Activated CD8-positive, alpha-beta memory T cell treated with anti-CD3 and anti-CD28 coated beads, Interleukin-2, amount 10 ng/mL, durations not matched to agents 7 days and 5 days (primary cell): ENCODE measurements at regions not wholly inside any gene's neighbourhood (a gene's known extent, or its start where the extent isn't known, plus 50 kb on each side); places are given as distances from the start of the nearest gene placed in this dataset.
A peak's percentile ranks its signal among the peaks of the same experiment; 100 is the strongest.
"Not testable (repeated sequence)": the region's sequence is repeated elsewhere in the genome, so short reads cannot be mapped to it uniquely, and the experiment has no call there.

Source experiments
- ATAC-seq: fragments of 150-1000 bp; cut with Tn5 transposase; one replicate; pipeline ENCODE4 v1.10.0; 2021; ENCODE audit warnings: moderate library complexity
- CTCF ChIA-PET: fragments of 350-600 bp; sonication (Branson Sonifier 250); formaldehyde crosslinking; loops from one replicate; lab custom pipeline; 2021; ENCODE audit warnings: antibody characterized with exemption; lab: Charles Lee
- DNase-seq: peaks from one replicate; pipeline ENCODE4 v3.0.0-alpha.2; 2020
- H3K27ac Mint-ChIP-seq: one replicate; pipeline ENCODE4 v1.8.0; 2021; ENCODE audit warnings: mild to moderate bottlenecking, mixed read lengths
- H3K27me3 Mint-ChIP-seq: one replicate; pipeline ENCODE4 v1.8.0; 2021; ENCODE audit warnings: mixed read lengths
- H3K36me3 Mint-ChIP-seq: one replicate; pipeline ENCODE4 v1.8.0; 2021; ENCODE audit warnings: mild to moderate bottlenecking, mixed read lengths
- H3K4me1 Mint-ChIP-seq: one replicate; pipeline ENCODE4 v1.8.0; 2021; ENCODE audit warnings: mixed read lengths
- H3K4me3 Mint-ChIP-seq: one replicate; pipeline ENCODE4 v1.8.0; 2021; ENCODE audit warnings: mild to moderate bottlenecking, moderate library complexity, mixed read lengths
- H3K9me3 Mint-ChIP-seq: one replicate; pipeline ENCODE4 v1.8.0; 2022; ENCODE audit warnings: low read depth, mixed read lengths

GRCh38 chrX:150201391-150201790 lies 161.7 kb upstream of the MAMLD1 start:
- H3K27me3 Mint-ChIP-seq = no peaks in the 10 kb centered on the region
- ATAC-seq (no peak), DNase-seq (peak; percentile 26)
- H3K27ac Mint-ChIP-seq = no peak overlapping the region
- CTCF ChIA-PET = no interaction called here
- no peaks in the 10 kb centered on the region for H3K9me3 Mint-ChIP-seq
- H3K36me3 Mint-ChIP-seq = no peaks in the 10 kb centered on the region
- no peak overlapping the region for H3K4me3 Mint-ChIP-seq
- peaks cover 19% of the 10 kb centered on the region for H3K4me1 Mint-ChIP-seq

DNA sequence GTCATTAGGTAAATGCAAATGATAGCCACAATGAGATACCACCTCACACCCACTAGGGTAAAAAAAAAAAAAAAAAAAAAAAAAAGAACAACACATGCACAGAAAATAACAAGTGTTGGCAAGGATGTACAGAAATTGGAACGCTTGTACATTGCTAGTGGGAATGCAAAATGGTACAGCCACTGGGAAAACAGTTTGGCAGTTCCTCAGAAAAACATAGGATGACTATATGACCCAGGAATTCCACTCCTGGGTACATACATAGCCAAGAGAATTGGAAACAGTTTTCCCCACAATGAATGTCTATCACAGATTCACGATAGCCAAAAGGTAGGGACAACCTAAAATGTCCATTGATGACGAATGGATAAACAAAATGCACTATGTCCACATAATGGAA lies 161.3 kb upstream of the MAMLD1 start:
- DNase-seq = no peak

DNA sequence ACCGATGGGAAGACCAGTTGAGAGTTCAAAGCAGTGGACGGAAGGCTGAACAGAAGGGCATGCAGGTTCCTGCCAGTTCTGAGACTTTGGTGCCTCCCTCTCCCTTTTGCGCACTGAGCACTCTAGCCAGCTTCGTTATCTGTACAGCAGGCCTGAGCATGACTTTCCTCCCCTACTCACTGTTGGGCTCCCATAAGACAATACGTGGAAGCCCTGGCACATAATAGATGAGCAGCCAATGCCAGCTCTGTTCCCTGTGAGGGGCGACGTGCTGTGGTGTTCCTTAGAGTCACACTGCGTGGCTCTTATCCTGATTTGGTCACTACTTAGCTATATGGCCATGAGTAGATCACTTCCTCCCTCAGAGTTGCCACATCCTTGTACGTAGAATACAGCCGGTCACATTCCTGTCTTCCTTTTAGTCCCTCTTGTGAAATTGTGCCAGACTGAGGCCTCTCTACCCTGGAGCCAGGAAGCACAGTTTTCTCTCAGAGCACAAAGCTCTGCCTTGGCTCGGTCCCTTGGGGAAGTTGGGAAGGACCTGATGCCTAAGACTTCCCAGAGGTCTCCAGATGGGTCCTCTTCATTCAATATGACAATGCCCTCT lies 160.4 kb upstream of the MAMLD1 start:
- Mint-ChIP-seq H3K36me3 (no peaks in the 10 kb centered on the region), H3K27ac (no peak overlapping the region), H3K4me1 (peaks cover 19% of the 10 kb centered on the region), H3K9me3 (no peaks in the 10 kb centered on the region), H3K4me3 (no peak overlapping the region), H3K27me3 (no peaks in the 10 kb centered on the region)
- CTCF ChIA-PET = no interaction called here
- DNase-seq (peak; percentile 25), ATAC-seq (no peak)

More for the DNA sequence above, 161.3 kb upstream of the MAMLD1 start:
- H3K36me3 Mint-ChIP-seq = no peaks in the 10 kb centered on the region
- no peak for ATAC-seq
- H3K4me1 Mint-ChIP-seq = peaks cover 19% of the 10 kb centered on the region
- no peaks in the 10 kb centered on the region for H3K27me3 Mint-ChIP-seq
- H3K9me3 Mint-ChIP-seq = no peaks in the 10 kb centered on the region
- no peak overlapping the region for H3K27ac Mint-ChIP-seq
- no peak overlapping the region for H3K4me3 Mint-ChIP-seq
- CTCF ChIA-PET = no interaction called here

DNA sequence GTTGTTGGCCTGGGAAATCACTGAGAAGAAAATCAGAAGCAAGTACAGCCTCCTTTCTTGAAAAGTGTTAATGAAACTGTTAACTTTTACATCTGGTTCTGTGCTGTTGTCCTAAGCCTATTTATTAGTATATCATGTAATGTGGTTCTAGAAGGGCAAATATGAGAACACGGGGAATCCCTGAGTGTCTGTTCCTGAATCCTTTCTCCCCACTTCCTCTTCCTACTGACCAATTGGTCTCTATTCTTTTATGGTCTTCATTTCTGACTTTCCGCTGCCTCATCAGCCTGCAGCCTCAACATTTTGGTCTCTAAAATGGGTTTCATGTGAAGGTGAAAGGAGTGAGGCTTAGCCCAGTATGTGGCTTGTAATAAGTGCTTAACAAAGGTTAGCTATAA lies 159.9 kb upstream of the MAMLD1 start:
- H3K4me3 Mint-ChIP-seq = no peak overlapping the region
- no peaks in the 10 kb centered on the region for H3K36me3 Mint-ChIP-seq
- ATAC-seq (no peak), DNase-seq (no peak)
- no peak overlapping the region for H3K27ac Mint-ChIP-seq
- no peaks in the 10 kb centered on the region for H3K9me3 Mint-ChIP-seq
- H3K4me1 Mint-ChIP-seq = peaks cover 19% of the 10 kb centered on the region
- no peaks in the 10 kb centered on the region for H3K27me3 Mint-ChIP-seq
- CTCF ChIA-PET = no interaction called here

DNA sequence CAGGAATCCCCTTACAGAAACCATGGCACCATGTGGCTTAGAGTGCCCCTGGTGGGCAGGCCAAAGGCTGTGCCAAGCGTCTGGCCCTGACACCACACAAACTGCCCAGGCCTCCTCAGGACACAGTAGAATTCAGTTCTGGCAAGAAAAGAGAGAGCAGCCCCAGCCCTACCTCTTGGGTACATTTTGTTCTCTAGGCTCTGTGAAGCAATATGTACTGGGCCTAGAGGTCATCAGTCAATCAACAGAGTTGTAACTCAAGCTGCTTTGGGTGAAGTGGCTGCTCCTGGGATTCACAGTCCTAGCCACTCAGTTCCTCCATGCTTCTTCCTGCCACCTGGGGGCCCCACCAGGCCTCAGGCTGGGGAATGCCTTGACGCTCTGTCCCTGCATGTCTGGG lies 158.1 kb upstream of the MAMLD1 start:
- CTCF ChIA-PET = no interaction called here
- H3K9me3 Mint-ChIP-seq = no peaks in the 10 kb centered on the region
- no peak overlapping the region for H3K4me3 Mint-ChIP-seq
- peaks cover 3% of the 10 kb centered on the region for H3K27me3 Mint-ChIP-seq
- H3K4me1 Mint-ChIP-seq = peaks cover 19% of the 10 kb centered on the region
- no peak for DNase-seq
- ATAC-seq = no peak
- H3K36me3 Mint-ChIP-seq = no peaks in the 10 kb centered on the region
- H3K27ac Mint-ChIP-seq = no peak overlapping the region

DNA sequence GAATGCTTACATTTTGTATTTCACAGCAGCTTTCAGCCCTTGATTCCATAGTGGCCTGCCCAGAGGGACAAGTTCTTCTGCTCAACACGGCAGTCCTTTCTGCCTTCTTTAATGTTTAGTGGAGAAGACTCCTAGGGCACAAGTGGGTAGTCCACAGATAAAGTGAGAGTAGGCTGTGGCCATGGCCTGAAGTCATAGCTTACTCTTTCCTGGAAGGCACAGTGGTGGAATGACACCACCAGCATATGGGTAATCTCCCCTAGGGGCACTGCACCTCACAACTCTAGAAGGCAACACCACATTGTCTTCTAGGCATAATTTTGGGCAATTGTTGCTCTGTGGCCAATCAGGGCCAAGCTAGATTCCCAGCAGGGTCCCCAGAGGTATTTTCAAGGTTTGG lies 155.4 kb upstream of the MAMLD1 start:
- ATAC-seq = no peak
- peaks cover 2% of the 10 kb centered on the region for H3K4me1 Mint-ChIP-seq
- no peak overlapping the region for H3K4me3 Mint-ChIP-seq
- no peaks in the 10 kb centered on the region for H3K36me3 Mint-ChIP-seq
- no peaks in the 10 kb centered on the region for H3K9me3 Mint-ChIP-seq
- H3K27ac Mint-ChIP-seq = no peak overlapping the region
- no peak for DNase-seq
- peaks cover 8% of the 10 kb centered on the region for H3K27me3 Mint-ChIP-seq
- CTCF ChIA-PET = no interaction called here

- peaks cover 2% of the 10 kb centered on the region for H3K4me1 Mint-ChIP-seq
- H3K36me3 Mint-ChIP-seq = no peaks in the 10 kb centered on the region
- DNase-seq (peak; percentile 2), ATAC-seq (no peak)
- H3K4me3 Mint-ChIP-seq = no peak overlapping the region
- CTCF ChIA-PET = no interaction called here
- H3K27me3 Mint-ChIP-seq = peaks cover 8% of the 10 kb centered on the region
- H3K27ac Mint-ChIP-seq = no peak overlapping the region
- H3K9me3 Mint-ChIP-seq = no peaks in the 10 kb centered on the region
Measured at GRCh38 chrX:150211988-150212387, 151.1 kb upstream of the MAMLD1 start.

DNA sequence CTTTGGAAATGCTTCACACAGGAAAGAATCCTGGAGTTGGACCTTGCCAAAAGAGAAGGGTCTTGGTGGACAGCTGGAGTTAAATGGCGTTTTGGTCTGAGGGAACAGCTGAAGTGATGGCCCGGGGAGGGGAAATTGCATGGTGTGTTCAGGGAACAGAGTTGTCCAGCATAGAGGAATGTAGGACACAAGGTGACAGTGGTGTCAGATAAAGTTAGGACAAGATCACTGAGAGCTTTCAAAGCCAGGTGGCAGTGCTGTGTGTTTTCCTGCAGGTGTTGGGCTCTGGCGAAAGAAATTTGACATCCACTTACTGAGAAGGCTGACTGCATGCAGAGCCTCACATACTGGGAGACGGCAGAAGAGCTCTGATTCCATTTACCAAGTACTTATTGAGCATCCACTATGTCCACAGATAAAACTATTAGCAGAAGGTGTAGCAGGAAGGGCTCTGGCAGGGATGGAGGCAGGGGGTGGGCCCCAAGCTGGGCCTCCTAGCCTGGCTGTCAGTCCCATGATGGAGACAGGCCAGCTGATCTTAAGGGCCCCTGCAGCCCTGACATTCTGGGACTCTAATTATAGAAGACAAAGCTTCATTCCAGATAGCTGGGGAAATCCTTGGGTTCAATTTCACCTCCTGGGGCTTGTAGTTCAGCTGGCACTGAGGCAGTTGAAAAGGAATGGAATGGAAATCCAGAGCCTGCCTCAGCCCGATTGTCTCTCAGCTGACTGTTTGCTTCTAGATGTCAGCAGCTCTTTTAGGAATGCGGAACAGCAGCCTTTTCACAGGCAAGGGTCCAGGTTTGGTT lies 150.2 kb upstream of the MAMLD1 start:
- DNase-seq = peak; percentile 8
- Mint-ChIP-seq H3K9me3 (no peaks in the 10 kb centered on the region), H3K4me1 (peaks cover 2% of the 10 kb centered on the region), H3K27ac (no peak overlapping the region), H3K36me3 (no peaks in the 10 kb centered on the region), H3K4me3 (no peak overlapping the region), H3K27me3 (peaks cover 8% of the 10 kb centered on the region)
- ATAC-seq = no peak
- CTCF ChIA-PET = no interaction called here

- no peaks in the 10 kb centered on the region for H3K36me3 Mint-ChIP-seq
- CTCF ChIA-PET = no interaction called here
- DNase-seq (no peak), ATAC-seq (no peak)
- no peak overlapping the region for H3K27ac Mint-ChIP-seq
- H3K9me3 Mint-ChIP-seq = no peaks in the 10 kb centered on the region
- no peak overlapping the region for H3K4me3 Mint-ChIP-seq
- peaks cover 8% of the 10 kb centered on the region for H3K27me3 Mint-ChIP-seq
- peaks cover 2% of the 10 kb centered on the region for H3K4me1 Mint-ChIP-seq
Measured at GRCh38 chrX:150213481-150214030, 149.6 kb upstream of the MAMLD1 start.

DNA sequence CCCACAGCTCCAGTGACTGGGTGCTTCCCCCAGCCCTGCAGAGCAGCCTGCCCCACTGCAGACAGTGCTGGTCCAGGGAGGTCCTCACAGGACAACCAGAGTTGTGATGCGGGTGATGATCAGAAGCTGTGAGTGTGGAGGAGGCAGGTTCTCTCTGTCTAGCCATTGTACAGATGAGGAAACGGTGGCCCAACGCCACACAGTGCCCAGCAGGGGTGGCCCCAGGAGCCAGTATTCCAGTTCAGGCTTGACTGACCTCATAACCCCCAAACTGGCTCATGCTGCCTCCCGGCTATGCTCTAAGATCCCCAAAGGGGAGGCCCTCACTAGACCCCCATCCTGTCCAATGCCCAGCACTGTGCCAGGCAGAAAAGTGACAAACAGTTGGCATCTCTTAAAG lies 147.1 kb upstream of the MAMLD1 start:
- H3K27me3 Mint-ChIP-seq, ATAC-seq, H3K36me3 Mint-ChIP-seq, H3K4me1 Mint-ChIP-seq, H3K4me3 Mint-ChIP-seq, H3K9me3 Mint-ChIP-seq, CTCF ChIA-PET, H3K27ac Mint-ChIP-seq: not testable (repeated sequence)
- DNase-seq = peak; percentile 18

DNA sequence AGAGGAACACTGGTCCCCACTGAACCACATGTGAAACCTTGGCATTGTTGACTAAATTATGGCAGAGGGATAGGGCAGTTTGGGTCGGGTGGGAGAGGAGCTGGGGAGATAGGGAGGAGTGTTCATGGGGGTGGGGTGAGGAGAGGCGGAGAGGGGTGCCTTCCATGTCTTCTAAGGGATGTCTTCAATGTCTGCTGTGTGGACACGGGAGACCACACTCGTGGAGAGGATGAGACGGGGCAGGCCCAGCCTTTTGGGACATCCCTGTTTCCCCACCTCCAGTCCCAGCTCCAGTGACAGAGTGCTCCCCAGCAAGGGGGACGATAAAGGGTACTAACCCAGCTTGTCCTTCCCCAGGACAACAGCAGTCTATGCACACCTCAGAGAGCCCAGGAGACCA lies 146.4 kb upstream of the MAMLD1 start:
- Mint-ChIP-seq H3K36me3 (no peaks in the 10 kb centered on the region), H3K27ac (no peak overlapping the region), H3K9me3 (no peaks in the 10 kb centered on the region), H3K4me1 (no peaks in the 10 kb centered on the region), H3K27me3 (peaks cover 7% of the 10 kb centered on the region), H3K4me3 (no peak overlapping the region)
- ATAC-seq = no peak
- no peak for DNase-seq
- CTCF ChIA-PET = no interaction called here

- CTCF ChIA-PET = no interaction called here
- Mint-ChIP-seq H3K27ac (no peak overlapping the region), H3K27me3 (peaks cover 7% of the 10 kb centered on the region), H3K4me3 (no peak overlapping the region), H3K9me3 (no peaks in the 10 kb centered on the region), H3K36me3 (no peaks in the 10 kb centered on the region), H3K4me1 (no peaks in the 10 kb centered on the region)
- no peak for DNase-seq
- ATAC-seq = no peak
Measured at GRCh38 chrX:150217609-150218008, 145.5 kb upstream of the MAMLD1 start.

GRCh38 chrX:150219374-150220185 lies 143.5 kb upstream of the MAMLD1 start:
- Mint-ChIP-seq H3K27me3 (peaks cover 7% of the 10 kb centered on the region), H3K4me3 (no peak overlapping the region), H3K36me3 (no peaks in the 10 kb centered on the region), H3K4me1 (no peaks in the 10 kb centered on the region), H3K9me3 (no peaks in the 10 kb centered on the region), H3K27ac (no peak overlapping the region)
- CTCF ChIA-PET = no interaction called here
- ATAC-seq (no peak), DNase-seq (no peak)
